Activated naive CD8-positive, alpha-beta T cell treated with anti-CD3 and anti-CD28 coated beads, Interleukin-2, amount 50 U/mL, for 16 hours (primary cell): ENCODE measurements at regions not wholly inside any gene's neighbourhood (a gene's known extent, or its start where the extent isn't known, plus 50 kb on each side); places are given as distances from the start of the nearest gene placed in this dataset.

Experiments
- DNase-seq: peaks from one replicate; pipeline ENCODE4 v3.0.0-alpha.2; 2020; ENCODE audit warnings: low read depth, low spot score

DNA sequence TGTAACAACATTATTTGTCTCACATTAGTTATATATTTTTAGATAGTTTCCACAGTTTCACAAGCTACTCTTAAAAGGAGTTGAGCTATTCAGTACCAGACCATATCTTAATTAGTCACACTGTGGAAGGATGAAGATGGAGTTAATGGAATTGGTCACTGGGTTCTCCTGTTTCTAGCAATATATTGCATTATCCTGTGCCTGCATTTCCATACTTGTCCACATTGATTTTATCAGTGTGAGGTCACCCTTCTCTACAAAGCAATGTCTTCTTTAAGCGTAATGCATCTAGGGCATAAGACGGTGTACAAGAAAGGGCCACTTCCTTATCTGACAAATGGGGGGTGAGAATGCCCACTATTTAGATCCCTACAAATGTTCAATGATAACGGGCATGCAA lies 216.8 kb upstream of the TANK start:
- DNase-seq: no peak

DNA sequence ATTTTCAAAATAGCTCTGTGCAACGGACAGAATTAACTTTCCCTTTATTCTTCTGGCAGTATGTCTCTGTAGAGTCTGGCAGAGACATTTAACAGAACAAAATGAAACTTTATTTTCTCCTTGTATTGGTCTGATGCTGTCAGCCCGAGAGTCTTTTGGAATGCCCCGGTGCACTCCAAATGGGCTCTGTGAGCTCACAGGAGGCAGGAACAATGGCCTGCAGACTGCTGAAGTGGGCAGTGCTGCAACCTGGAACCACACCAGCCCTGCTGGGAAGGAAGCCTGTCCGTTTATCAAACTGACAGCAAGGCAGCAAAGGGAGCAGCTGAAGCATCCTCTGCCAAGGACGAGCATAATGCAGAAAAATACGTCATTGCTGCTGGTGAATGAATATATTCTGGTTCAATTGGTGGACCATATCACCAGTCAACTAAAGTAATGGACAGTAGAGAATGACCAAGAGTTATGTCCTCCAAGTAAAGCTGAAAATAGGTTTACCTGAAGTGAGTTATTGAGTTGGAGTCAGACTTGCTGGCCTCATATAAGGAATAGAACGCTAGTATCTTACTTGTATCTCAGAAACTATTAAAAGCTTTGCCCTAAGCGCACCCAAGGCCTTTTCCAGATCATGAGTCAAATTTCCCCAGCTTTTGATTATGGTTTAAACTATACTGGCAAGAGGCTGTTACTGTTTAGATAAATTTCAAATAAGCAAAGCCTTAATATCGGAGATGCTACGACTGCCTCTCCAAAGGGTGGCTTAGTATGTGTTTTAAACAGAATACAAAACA lies 207.6 kb upstream of the TANK start:
- no peak for DNase-seq

GRCh38 chr2:160955578-160955977 lies 204.7 kb upstream of the TANK start:
- no peak for DNase-seq

DNA sequence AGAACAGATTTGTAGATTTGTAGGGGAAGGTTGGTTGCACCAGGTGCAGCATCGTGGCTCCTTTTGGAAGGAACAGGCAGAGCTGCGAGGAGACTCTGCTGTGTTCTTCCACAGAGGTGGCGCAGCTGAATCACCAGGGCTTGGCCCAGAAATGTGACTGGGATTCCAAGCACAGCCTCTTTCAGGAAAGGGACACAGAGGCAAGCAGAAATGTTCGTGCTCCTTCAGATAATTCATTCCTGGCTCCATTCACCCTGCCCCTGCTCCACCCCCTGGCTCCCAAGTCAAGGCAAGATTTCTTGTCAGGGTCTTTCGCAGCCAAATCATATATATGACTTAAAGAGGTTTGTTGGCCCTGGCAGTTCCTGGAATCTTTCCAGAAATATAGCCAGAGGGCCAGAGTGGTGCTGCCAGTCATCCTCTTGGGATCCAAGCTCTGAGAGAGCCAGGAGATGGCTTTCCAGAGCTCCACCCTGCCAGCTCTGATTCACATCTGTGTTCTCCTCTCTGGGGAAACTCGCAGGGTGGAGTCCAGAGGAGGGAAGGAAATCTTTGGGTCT lies 203.9 kb upstream of the TANK start:
- no peak for DNase-seq

- no peak for DNase-seq
These were observed 196.3 kb upstream of the TANK start for GRCh38 chr2:160963957-160964356.

- no peak for DNase-seq
These were observed 192.7 kb upstream of the TANK start for GRCh38 chr2:160967523-160967922.

GRCh38 chr2:160968183-160968582 lies 192.0 kb upstream of the TANK start:
- no peak for DNase-seq

GRCh38 chr2:160970052-160970965 lies 189.9 kb upstream of the TANK start:
- DNase-seq: no peak

DNA sequence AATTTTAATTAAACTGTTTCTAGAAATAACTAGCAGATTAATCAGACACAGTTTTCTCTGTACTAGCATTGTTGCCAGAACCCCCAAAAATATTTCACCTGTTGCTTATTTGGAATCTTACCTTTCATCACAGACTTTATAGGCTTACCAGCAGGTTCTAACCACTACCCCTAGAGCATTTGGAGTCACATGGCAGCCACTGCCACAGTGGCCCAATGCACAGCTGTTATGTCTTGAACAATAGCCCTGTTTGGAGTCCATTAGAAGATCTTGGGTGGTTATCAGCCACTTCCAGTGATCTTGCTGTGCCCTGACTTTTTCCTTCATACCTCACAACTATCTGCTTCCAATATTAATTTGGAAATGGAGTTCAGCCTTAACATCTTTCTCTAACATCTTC lies 186.2 kb upstream of the TANK start:
- no peak for DNase-seq

DNA sequence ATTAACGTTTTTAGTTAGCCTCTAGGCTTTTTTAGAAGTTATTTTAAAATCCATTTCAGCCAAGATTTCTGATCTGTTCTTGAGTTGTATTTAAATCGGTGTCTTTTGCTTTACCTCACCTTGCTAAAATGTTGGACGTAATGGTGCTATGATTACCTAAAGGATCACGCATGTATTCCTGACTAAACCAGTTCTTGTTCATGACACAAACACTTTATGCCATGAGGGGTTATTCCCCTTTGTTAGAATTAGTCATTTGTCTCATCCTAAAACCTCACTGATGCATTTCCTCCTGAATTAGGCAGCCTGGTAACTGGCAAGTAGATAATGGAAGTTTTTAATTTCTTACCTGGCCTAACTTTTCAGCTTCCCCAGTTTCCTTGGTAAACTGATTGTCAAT lies 185.4 kb upstream of the TANK start:
- DNase-seq: no peak

GRCh38 chr2:160976797-160977196 lies 183.4 kb upstream of the TANK start:
- no peak for DNase-seq

DNA sequence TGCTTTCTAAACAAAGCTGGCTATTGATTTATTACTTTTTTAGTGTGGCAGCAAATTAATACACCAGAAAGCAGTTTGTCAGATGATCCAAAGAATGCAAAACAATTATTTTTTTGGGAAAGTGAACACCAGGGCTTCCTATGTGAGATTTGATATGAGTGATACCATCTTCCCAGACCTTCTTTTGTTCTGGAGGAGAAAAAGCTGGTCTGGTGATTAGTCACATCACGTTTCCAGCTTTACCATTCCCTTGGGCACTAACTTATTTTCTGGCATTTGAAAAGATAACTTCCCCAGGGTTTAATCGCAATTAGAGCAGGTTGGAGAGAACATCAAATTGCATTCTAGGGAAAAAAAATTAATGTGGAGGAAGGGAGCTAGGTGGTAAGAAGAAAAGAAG lies 182.9 kb upstream of the TANK start:
- no peak for DNase-seq

GRCh38 chr2:160977854-160978253 lies 182.4 kb upstream of the TANK start:
- no peak for DNase-seq

- DNase-seq: no peak
These were observed 175.7 kb upstream of the TANK start for GRCh38 chr2:160984426-160985077.

DNA sequence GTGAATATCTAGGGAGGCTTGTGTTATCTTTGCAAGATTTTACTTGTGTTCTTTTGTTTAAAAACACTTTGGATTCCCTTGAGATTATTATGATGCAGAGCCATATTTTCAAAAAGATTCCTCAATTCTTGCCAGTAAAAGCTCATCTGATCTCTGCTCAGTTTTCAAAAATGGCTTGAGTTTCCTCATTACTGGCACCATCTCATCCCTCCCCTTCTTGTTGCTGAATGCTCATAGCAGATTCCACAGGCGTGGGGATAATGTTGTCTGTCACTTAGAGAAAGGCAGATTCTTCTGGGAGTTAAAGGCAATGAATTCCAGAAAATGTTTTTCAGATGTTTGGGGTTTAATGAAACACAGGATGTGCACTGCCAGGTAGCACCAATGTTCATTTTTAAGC lies 170.4 kb upstream of the TANK start:
- no peak for DNase-seq

- DNase-seq: no peak
These were observed 166.6 kb upstream of the TANK start for GRCh38 chr2:160993654-160994061.

GRCh38 chr2:160994141-160995002 lies 165.9 kb upstream of the TANK start:
- DNase-seq: peak; percentile 64

DNA sequence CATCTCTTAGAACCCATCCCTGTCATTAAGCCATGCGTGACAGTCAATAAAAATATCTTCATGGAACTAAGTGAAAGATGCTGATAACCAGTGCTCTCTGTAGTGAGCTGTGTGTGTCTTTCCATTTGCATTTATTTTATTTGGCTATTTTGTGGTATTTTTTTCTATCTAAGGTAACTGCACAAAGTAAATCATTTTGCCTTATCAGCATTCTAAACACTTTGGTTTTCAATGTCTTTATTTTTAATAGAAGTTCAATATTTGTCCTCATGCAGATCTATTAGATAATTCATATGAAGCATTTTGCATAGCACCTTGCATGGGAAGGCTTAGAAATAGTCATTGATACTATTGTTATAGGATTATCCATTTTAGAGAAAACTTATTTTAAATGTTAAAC lies 163.6 kb upstream of the TANK start:
- no peak for DNase-seq

DNA sequence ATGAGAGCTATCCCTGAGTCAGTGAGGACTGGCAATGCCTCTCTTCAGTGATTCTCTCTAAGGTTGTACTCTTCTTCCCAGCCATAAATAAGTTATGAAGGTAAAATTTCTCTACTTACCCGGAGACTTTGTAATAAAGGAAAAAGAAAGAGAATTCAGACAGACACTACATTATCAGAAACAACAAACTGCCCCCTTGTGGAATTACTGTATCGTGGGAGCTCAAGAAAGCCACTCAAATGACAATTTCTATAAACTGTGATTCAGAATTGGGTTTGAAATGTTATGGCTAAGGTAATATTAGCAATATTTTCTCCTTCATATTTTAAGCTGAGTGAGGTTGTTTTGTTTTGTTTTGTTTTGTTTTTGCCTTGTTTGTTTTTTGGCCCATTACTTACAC lies 155.8 kb upstream of the TANK start:
- DNase-seq: no peak

DNA sequence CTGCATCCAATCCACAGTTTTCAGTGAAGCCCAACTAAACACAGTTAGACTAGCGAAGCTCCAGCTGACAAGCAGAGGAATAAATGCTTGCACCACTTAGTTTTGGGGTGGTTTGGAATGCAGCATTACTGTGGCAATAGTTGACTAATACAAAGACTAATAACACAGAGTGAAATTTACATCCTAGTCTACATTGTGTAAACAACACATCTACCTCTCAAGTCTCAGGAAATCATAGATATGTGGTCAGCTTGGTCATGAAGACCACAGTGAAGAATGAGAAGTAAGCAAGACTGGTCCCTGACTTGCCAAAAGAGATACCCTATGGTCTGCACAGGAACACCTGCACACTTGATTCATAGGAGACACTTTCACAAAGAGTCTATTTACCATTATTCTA lies 155.1 kb upstream of the TANK start:
- DNase-seq: no peak

DNA sequence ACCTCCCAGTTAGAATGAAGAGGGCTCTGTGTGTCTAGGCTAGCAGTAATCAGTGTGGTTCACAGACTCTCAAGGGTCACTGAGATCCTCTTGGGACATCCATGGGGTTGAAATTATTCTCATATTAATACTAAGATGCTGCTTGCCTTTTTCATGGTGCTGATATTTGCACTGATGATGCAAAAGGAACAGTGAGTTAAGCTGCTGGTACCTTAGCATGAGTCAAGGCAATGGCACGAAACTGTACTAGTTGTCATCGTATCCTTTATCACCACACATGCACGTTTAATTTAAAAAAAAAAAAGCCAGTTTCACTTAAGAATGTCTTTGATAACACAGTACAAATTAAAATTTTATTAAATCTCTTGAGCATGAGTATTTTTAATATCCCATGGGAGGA lies 151.9 kb upstream of the TANK start:
- DNase-seq: no peak
